GM18861 (cell line): ENCODE measurements at regions not wholly inside any gene's neighbourhood (a gene's known extent, or its start where the extent isn't known, plus 50 kb on each side); places are given as distances from the start of the nearest gene placed in this dataset.

ENCODE experiments used
- ATAC-seq: cut with Tn5 transposase; IDR thresholded peaks from one replicate; pipeline ENCODE4 v1.9.1; 2021; ENCODE audit not compliant: unreplicated experiment

GRCh38 chr6:44603044-44603686, 215.7 kb downstream of the CDC5L start:
- ATAC-seq, result no peak

GRCh38 chr6:44606504-44606903, 219.0 kb downstream of the CDC5L start:
- ATAC-seq, result no peak

GRCh38 chr6:44606976-44607375, 219.5 kb downstream of the CDC5L start:
- ATAC-seq, result no peak

- no peak for ATAC-seq
Observed at GRCh38 chr6:44608175-44608574, 220.7 kb downstream of the CDC5L start.

- no peak for ATAC-seq
Observed at GRCh38 chr6:44609051-44609612, 221.6 kb downstream of the CDC5L start.

GRCh38 chr6:44614396-44614795, 226.9 kb downstream of the CDC5L start:
- ATAC-seq, result no peak

- ATAC-seq, result no peak
Observed at GRCh38 chr6:44615621-44616020, 228.1 kb downstream of the CDC5L start.

- no peak for ATAC-seq
Observed at GRCh38 chr6:44617416-44617815, 229.9 kb downstream of the CDC5L start.

GRCh38 chr6:44618371-44618770, 230.9 kb downstream of the CDC5L start:
- ATAC-seq, result no peak

- ATAC-seq, result no peak
Observed at GRCh38 chr6:44620922-44621321, 233.4 kb downstream of the CDC5L start.

- no peak for ATAC-seq
Observed at GRCh38 chr6:44621846-44622245, 234.3 kb downstream of the CDC5L start.

GRCh38 chr6:44622555-44622954, 235.0 kb downstream of the CDC5L start:
- ATAC-seq, result no peak

GRCh38 chr6:44622956-44623355, 235.4 kb downstream of the CDC5L start:
- no peak for ATAC-seq

- no peak for ATAC-seq
Observed at GRCh38 chr6:44624226-44624625, 236.7 kb downstream of the CDC5L start.

GRCh38 chr6:44624936-44625573, 237.5 kb downstream of the CDC5L start:
- no peak for ATAC-seq

- ATAC-seq, result no peak
Observed at GRCh38 chr6:44625996-44626395, 238.5 kb downstream of the CDC5L start.

GRCh38 chr6:44626616-44627015, 239.1 kb downstream of the CDC5L start:
- no peak for ATAC-seq

GRCh38 chr6:44627091-44627882, 239.8 kb downstream of the CDC5L start:
- no peak for ATAC-seq

- ATAC-seq, result no peak
Observed at GRCh38 chr6:44627883-44628271, 240.4 kb downstream of the CDC5L start.

- ATAC-seq, result no peak
Observed at GRCh38 chr6:44628347-44628746, 240.8 kb downstream of the CDC5L start.

- ATAC-seq, result no peak
Observed at GRCh38 chr6:44629636-44630035, 242.1 kb downstream of the CDC5L start.
